ENCODE measurements at regions not wholly inside any gene's neighbourhood (a gene's known extent, or its start where the extent isn't known, plus 50 kb on each side); places are given as distances from the start of the nearest gene placed in this dataset.

DNA sequence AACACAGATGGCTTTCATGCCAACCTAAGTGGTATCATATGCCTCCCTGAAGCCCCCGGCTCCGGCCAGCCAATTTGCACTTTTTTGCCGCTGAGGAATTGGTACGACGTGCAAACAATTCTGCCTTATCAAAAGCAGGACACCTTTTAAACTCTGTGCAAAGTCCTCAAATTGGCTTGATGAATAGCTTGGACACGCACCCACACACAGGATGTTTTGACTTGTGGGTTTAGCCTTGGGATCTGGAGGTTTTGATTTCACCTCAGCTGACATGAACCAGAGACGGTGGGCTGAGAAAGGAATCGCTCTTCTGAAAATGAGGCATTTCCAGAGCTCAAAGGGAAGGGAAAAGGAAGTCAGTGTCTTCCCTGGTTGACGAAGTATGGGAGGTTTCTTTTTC is 110.8 kb upstream of the SHOX start:
- CTCF ChIA-PET = no interaction called here
- Mint-ChIP-seq H3K36me3 (ENCODE audit: insufficient read depth, unreplicated experiment) (no peaks in the 10 kb centered on the region), H3K27ac (ENCODE audit: unreplicated experiment) (no peak overlapping the region), H3K4me3 (ENCODE audit: low read depth, unreplicated experiment) (no peak overlapping the region), H3K9me3 (ENCODE audit: low read depth, unreplicated experiment) (peaks cover 15% of the 10 kb centered on the region), H3K4me1 (ENCODE audit: low read depth, unreplicated experiment) (no peaks in the 10 kb centered on the region), H3K27me3 (ENCODE audit: unreplicated experiment) (no peaks in the 10 kb centered on the region)
- DNase-seq = no peak
- no TSS peak for BruUV-seq (replicated peaks)
- TF ChIP-seq, protein P1, sequence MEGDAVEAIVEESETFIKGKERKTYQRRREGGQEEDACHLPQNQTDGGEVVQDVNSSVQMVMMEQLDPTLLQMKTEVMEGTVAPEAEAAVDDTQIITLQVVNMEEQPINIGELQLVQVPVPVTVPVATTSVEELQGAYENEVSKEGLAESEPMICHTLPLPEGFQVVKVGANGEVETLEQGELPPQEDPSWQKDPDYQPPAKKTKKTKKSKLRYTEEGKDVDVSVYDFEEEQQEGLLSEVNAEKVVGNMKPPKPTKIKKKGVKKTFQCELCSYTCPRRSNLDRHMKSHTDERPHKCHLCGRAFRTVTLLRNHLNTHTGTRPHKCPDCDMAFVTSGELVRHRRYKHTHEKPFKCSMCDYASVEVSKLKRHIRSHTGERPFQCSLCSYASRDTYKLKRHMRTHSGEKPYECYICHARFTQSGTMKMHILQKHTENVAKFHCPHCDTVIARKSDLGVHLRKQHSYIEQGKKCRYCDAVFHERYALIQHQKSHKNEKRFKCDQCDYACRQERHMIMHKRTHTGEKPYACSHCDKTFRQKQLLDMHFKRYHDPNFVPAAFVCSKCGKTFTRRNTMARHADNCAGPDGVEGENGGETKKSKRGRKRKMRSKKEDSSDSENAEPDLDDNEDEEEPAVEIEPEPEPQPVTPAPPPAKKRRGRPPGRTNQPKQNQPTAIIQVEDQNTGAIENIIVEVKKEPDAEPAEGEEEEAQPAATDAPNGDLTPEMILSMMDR (IDR thresholded peaks at IDR 0.05; ENCODE audit: unreplicated experiment) = no peak
- intact Hi-C loops (cut with micrococcal nuclease; ENCODE audit: unreplicated experiment) = no loop called here

DNA sequence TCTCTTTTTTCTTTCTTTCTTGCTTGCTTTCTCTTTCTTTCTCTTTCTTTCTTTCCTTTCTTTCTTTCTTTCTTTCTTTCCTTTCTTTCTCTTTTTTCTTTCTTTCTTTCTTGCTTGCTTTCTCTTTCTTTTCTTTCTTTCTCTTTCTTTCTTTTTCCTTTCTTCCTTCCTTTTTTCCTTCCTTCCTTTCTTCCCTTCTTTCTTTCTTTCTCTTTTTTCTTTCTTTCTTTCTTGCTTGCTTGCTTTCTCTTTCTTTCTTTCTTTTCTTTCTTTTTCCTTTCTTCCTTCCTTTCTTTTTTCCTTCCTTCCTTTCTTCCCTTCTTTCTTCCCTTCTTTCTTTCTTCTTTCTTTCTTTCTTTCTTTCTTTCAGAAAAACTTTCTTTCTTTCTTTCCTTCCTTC is 108.1 kb upstream of the SHOX start:
- H3K27me3 Mint-ChIP-seq (ENCODE audit: unreplicated experiment) = no peaks in the 10 kb centered on the region

DNA sequence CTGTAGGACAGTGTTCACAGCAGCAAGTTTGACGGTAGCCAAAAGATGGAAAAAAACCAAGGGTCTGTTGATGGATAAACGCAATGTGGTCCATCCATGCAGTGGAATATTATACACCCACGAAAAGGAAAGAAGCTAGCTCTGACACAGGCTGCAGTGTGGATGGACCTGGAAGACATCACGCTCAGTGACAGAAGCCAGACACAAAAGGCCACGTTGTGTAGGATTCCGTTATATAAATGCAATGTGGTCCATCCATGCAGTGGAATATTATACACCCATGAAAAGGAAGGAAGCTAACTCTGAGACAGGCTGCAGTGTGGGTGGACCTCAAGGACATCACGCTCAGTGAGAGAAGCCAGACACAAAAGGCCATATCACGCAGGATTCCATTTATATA is 105.5 kb upstream of the SHOX start:
- Mint-ChIP-seq H3K36me3 (ENCODE audit: insufficient read depth, unreplicated experiment) (no peaks in the 10 kb centered on the region), H3K27ac (ENCODE audit: unreplicated experiment) (no peak overlapping the region), H3K9me3 (ENCODE audit: low read depth, unreplicated experiment) (peaks cover 16% of the 10 kb centered on the region), H3K4me1 (ENCODE audit: low read depth, unreplicated experiment) (no peaks in the 10 kb centered on the region), H3K4me3 (ENCODE audit: low read depth, unreplicated experiment) (no peak overlapping the region), H3K27me3 (ENCODE audit: unreplicated experiment) (no peaks in the 10 kb centered on the region)
- TF ChIP-seq, protein P1 (IDR thresholded peaks at IDR 0.05; ENCODE audit: unreplicated experiment) = no peak
- intact Hi-C loops (cut with micrococcal nuclease; ENCODE audit: unreplicated experiment) = no loop called here
- no TSS peak for BruUV-seq (replicated peaks)
- DNase-seq = no peak
- CTCF ChIA-PET = no interaction called here

More for the DNA sequence above, 108.1 kb upstream of the SHOX start:
- BruUV-seq (replicated peaks) = no TSS peak
- no peak overlapping the region for H3K27ac Mint-ChIP-seq (ENCODE audit: unreplicated experiment)
- H3K4me1 Mint-ChIP-seq (ENCODE audit: low read depth, unreplicated experiment) = no peaks in the 10 kb centered on the region
- intact Hi-C loops (cut with micrococcal nuclease; ENCODE audit: unreplicated experiment) = no loop called here
- no peak overlapping the region for H3K4me3 Mint-ChIP-seq (ENCODE audit: low read depth, unreplicated experiment)
- no peak for DNase-seq
- peaks cover 12% of the 10 kb centered on the region for H3K9me3 Mint-ChIP-seq (ENCODE audit: low read depth, unreplicated experiment)
- no peaks in the 10 kb centered on the region for H3K36me3 Mint-ChIP-seq (ENCODE audit: insufficient read depth, unreplicated experiment)
- CTCF ChIA-PET = no interaction called here
- TF ChIP-seq, protein P1 (IDR thresholded peaks at IDR 0.05; ENCODE audit: unreplicated experiment) = no peak

DNA sequence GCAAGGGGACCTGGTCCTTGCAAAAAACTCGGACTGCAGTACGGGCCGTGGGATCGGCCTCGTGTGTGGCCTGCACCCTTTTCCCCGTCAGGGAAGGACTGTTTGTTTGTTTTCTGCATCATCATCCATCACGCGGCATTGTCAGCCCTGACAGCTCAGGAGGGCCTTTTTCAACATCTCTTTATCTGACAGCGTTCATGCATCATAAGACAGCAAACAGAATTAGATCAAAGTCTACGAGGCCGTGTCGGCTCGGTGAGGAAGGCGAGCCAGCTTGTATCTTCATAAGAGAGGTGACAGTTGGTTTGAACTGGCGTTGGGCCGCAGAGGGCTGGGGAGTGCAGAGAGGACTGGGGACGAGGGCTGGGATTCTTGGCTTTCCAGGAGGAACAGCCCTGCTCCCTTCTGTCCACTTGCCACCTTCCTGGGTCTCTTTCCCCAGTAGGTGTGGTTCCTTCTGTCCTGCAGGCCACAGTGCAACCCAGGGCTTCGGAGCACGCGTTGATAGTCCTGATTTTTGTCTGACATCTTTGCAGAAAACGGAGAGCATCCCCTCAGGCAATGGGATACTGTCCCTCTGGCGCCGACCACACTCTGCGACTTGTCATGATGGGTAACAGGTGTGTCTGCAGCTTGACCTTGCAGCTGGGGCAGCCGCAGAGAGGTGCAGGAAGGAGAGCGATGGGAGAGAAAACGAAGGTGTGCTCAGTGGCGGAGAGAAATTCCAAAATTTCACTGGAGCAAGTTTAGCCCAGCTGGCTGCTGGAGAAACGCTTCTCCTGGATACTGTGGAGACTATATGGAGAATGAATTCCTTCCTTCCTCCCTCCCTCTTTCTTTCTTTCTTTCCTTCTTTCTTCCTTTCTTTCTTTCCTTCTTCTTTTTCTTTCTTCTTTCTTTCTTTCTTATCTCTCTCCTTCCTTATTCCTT is 104.0 kb upstream of the SHOX start:
- no peaks in the 10 kb centered on the region for H3K36me3 Mint-ChIP-seq (ENCODE audit: insufficient read depth, unreplicated experiment)
- no peaks in the 10 kb centered on the region for H3K4me1 Mint-ChIP-seq (ENCODE audit: low read depth, unreplicated experiment)
- peaks cover 17% of the 10 kb centered on the region for H3K9me3 Mint-ChIP-seq (ENCODE audit: low read depth, unreplicated experiment)
- H3K27me3 Mint-ChIP-seq (ENCODE audit: unreplicated experiment) = no peaks in the 10 kb centered on the region
- DNase-seq = no peak
- BruUV-seq (replicated peaks) = no TSS peak
- CTCF ChIA-PET = no interaction called here
- H3K4me3 Mint-ChIP-seq (ENCODE audit: low read depth, unreplicated experiment) = no peak overlapping the region
- TF ChIP-seq, protein P1 (IDR thresholded peaks at IDR 0.05; ENCODE audit: unreplicated experiment) = no peak
- intact Hi-C loops (cut with micrococcal nuclease; ENCODE audit: unreplicated experiment) = no loop called here
- no peak overlapping the region for H3K27ac Mint-ChIP-seq (ENCODE audit: unreplicated experiment)
